ENCODE measurements at regions not wholly inside any gene's neighbourhood (a gene's known extent, or its start where the extent isn't known, plus 50 kb on each side); places are given as distances from the start of the nearest gene placed in this dataset.

DNA sequence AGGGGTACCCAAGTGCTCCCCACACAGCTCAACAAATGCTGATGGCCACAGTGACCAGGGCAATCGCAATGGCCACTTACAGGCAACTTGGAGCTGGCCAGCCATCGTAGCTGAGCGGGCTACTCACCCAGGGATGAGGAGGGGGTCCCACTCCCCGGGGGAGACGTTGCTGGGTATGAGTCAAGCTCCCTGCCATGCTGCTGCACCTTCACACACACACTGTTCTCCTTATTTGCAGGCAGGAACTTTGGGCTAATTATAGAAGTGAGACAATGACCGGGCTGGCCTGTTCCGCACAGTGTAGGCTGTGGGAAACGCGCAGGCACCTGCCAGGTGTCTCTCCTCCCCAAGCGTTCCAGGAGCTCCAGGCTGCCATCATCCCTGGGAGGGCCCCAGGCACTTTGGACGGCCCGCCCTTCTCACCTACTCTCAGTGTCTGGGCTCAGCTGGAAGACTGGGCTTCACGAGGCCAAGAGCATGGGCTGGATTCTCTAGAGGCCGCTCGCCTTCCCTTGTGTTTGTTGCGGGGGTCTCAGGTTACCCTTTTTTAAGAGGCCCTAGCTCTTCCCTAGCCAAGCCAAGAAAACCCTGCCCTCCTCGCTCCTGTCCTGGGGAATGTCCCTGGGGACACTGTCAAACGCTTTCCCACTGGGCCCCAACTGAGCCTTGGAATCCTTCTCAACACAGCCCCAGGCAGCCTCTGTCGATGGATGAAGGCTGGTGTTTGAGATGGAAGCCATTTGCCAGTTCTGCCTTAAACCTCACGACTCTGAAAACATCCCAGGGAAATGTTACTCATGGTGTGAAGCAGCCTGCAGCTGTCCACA is 73.0 kb downstream of the RTL6 start:
- TF ChIP-seq, protein P1, sequence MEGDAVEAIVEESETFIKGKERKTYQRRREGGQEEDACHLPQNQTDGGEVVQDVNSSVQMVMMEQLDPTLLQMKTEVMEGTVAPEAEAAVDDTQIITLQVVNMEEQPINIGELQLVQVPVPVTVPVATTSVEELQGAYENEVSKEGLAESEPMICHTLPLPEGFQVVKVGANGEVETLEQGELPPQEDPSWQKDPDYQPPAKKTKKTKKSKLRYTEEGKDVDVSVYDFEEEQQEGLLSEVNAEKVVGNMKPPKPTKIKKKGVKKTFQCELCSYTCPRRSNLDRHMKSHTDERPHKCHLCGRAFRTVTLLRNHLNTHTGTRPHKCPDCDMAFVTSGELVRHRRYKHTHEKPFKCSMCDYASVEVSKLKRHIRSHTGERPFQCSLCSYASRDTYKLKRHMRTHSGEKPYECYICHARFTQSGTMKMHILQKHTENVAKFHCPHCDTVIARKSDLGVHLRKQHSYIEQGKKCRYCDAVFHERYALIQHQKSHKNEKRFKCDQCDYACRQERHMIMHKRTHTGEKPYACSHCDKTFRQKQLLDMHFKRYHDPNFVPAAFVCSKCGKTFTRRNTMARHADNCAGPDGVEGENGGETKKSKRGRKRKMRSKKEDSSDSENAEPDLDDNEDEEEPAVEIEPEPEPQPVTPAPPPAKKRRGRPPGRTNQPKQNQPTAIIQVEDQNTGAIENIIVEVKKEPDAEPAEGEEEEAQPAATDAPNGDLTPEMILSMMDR (IDR thresholded peaks at IDR 0.05) = no peak
- TF ChIP-seq POLR2A (IDR thresholded peaks at IDR 0.05) = no peak

All from uterus (tissue), 2 donors.